GM12892 (cell line): ENCODE measurements at regions not wholly inside any gene's neighbourhood (a gene's known extent, or its start where the extent isn't known, plus 50 kb on each side); places are given as distances from the start of the nearest gene placed in this dataset.

Experiments
- POLR2A ChIP-seq: IDR thresholded peaks from 2 replicates; pipeline ENCODE4 v1.6.1; 2011; ENCODE audit warnings: low read depth, low read length, control low read depth
- POLR2AphosphoS5 ChIP-seq: IDR thresholded peaks from 2 replicates; pipeline ENCODE4 v1.6.1; 2011; ENCODE audit warnings: low read depth, low read length, control low read depth

- TF ChIP-seq POLR2AphosphoS5: no peak
- TF ChIP-seq POLR2A: no peak
Measured at GRCh38 chr12:67426067-67426466, 156.9 kb downstream of the CAND1 start.
